ES-I3 (cell line): ENCODE measurements at regions not wholly inside any gene's neighbourhood (a gene's known extent, or its start where the extent isn't known, plus 50 kb on each side); places are given as distances from the start of the nearest gene placed in this dataset.
"Not testable (repeated sequence)": the region's sequence is repeated elsewhere in the genome, so short reads cannot be mapped to it uniquely, and the experiment has no call there.

Source experiments
- H3K36me3 ChIP-seq: 2 replicates; pipeline ENCODE4 v1.6.1; 2013; ENCODE audit warnings: mild to moderate bottlenecking, low read length, control low read depth, moderate library complexity; ENCODE audit not compliant: insufficient read depth
- H3K4me1 ChIP-seq: 2 replicates; pipeline ENCODE4 v1.6.1; 2013; ENCODE audit warnings: mild to moderate bottlenecking, control low read depth, low read length; ENCODE audit not compliant: insufficient read depth
- H3K9ac ChIP-seq: 2 replicates; pipeline ENCODE4 v1.6.1; 2013; ENCODE audit warnings: low read depth, mild to moderate bottlenecking, low read length, moderate library complexity
- H3K9me3 ChIP-seq: 2 replicates; pipeline ENCODE4 v1.6.1; 2013; ENCODE audit warnings: mild to moderate bottlenecking, low read length, moderate library complexity; ENCODE audit not compliant: control insufficient read depth, insufficient read depth

DNA sequence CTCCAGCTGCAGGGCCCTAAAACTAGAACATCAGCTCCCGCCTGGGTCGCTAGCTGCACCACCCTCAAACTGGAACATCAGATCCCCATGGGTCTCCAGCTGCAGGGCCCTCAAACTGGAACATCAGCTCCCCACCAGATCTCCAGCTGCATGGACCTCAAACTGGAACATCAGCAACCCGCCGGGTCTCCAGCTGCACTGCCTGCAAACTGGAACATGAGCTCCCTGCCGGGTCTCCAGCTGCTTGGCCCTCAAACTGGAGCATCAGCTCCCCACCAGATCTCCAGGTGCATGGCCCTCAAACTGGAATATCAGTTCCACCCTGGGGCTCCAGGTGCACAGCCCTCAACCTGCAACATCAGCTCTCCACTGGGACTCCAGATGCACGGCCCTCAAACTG, 82.7 kb downstream of the TFRC start:
- not testable (repeated sequence) for H3K36me3 ChIP-seq, H3K4me1 ChIP-seq, H3K9ac ChIP-seq, H3K9me3 ChIP-seq

DNA sequence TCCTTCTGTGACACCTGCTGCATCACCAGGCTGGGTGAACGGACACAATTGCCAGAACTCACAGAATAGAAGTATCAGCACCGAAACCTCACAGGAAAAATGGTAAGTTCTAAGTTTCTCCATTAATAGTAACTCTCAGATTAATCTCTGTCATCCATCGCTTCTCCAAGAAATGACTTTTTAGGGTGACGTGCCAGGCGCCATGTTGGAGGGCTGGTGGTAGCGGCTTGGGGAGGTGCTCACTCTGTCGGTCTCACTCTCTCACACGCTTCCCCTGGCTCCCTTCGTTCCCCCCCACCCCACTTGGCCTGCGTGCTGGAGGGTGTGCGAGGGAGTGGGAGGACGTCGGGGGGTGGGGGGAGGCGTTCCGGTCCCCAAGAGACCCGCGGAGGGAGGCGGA, 85.6 kb downstream of the TFRC start:
- H3K9ac ChIP-seq, H3K9me3 ChIP-seq, H3K4me1 ChIP-seq, H3K36me3 ChIP-seq: not testable (repeated sequence)

DNA sequence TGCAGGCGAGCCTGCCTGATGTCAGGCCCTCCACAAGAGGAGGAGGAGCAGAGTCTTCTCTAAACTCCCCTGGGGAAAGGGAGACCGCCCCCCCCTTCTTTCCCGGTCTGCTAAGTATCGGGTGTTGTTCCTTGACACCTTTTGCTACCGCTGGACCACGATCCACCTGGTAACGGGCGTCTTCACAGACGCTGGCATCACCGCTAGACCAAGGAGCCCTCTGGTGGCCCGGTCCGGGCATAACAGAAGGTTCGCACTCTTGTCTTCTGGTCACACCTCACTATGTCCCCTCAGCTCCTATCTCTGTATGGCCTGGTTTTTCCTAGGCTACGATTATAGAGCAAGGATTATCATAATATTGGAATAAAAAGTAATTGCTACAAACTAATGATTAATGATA, 86.0 kb upstream of the TNK2 start:
- H3K4me1 ChIP-seq, H3K9me3 ChIP-seq, H3K9ac ChIP-seq, H3K36me3 ChIP-seq: not testable (repeated sequence)

DNA sequence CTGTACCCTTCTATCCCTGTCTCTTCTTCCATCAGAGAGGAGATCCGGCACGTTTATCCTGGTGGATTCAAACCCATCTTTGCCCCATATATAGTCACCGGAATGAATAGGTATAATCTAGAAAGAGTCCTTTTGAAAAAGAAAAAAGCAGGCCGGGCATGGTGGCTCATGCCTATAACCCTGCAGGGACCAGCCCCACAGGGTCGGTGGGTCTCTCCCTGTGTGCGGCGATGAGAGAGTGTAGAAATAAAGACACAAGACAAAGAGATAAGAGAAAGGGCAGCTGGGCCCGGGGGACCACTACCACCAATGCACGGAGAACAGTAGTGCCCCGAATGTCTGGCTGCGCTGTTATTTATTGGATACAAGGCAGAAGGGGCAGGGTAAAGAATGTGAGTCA, 85.3 kb upstream of the TNK2 start:
- not testable (repeated sequence) for H3K4me1 ChIP-seq, H3K9ac ChIP-seq, H3K9me3 ChIP-seq, H3K36me3 ChIP-seq

DNA sequence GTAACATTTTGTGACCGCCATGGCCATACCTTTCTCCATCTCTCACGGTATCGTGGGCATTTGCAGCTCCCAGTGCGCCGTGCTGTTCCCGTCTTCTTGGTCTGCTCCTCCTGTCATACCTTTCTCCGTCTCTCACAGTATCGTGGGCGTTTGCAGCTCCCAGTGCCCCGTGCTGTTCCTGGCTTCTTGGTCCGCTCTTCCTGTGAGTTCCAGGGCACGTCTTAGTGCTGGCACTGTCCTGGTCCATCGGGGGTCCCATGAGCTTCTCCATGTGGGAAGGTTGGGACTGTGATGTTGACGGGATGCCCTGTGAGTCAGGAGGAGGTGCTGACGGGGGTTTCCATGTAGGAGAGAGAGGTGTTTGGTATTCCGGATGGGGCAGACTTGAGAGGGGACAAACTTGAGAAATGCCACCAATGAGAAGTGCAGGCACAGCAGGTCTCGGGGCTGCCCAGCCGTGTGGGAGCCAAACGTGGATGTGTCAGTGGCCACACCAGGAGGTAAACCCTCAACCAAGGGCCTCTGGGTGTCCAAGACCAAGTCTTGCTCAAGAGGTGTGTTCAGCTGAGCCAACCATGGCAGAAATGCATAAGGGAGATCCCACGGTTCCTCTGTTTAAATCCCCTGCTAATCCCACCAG, 84.7 kb upstream of the TNK2 start:
- H3K4me1 ChIP-seq, result not testable (repeated sequence)

DNA sequence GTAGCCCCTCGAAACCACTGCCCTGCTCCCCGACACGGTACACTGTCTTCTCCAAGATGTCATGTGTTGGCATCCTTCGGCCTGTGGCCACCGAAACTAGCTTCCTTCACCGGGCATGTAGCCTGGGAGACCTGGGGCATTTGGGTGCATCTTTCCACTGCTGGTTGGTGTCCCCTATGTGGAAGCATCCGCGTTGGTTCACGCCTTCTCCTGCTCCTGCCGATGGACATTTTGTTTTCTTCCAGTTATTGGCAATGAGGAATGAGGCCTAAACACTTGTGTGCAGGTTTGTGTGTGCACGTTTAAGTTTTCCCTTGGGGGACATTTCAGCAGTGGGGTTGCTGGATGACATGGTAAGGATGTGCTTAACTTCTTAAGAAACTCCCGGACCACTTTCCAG, 83.6 kb upstream of the TNK2 start:
- not testable (repeated sequence) for H3K36me3 ChIP-seq, H3K4me1 ChIP-seq, H3K9me3 ChIP-seq, H3K9ac ChIP-seq

More for the DNA sequence above, 84.7 kb upstream of the TNK2 start:
- not testable (repeated sequence) for H3K36me3 ChIP-seq, H3K9me3 ChIP-seq, H3K9ac ChIP-seq

DNA sequence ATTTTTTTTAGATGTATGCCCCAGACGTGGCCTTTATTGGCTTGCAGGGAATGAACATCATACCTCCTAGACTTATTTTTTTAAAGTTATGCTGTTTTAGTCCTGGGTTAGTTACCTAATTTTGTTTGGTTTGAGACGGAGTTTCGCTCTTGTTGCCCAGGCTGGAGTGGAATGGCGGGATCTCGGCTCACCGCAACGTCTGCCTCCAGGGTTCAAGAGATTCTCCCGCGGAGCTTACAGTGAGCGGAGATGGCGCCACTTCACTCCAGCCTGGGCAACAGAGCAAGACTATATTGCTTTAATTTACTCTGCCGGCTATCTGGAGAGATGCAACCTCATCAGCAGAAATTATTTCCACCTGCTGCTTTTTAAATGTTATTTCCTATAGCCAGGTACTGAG, 82.9 kb upstream of the TNK2 start:
- not testable (repeated sequence) for H3K9ac ChIP-seq, H3K4me1 ChIP-seq, H3K36me3 ChIP-seq, H3K9me3 ChIP-seq

DNA sequence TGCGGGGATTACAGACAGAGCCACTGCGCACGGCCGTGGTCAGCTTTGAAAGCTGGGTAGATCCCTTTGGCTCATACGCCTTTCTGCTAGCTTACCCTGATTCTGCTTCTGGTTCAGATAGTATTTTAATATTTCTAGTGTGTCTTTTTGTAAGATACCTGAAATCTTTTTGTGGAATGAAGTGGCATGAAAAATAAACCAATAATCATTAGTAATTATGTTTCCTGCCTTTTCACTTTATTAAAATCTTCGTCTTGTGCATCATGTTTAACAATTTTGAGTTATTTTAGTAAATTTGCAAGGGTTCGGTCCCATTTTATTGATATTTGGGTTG, 82.5 kb upstream of the TNK2 start:
- not testable (repeated sequence) for H3K9me3 ChIP-seq, H3K4me1 ChIP-seq, H3K36me3 ChIP-seq
- peak overlapping the region; percentile 84; the same call in 1 of the 2 replicates for H3K9ac ChIP-seq

DNA sequence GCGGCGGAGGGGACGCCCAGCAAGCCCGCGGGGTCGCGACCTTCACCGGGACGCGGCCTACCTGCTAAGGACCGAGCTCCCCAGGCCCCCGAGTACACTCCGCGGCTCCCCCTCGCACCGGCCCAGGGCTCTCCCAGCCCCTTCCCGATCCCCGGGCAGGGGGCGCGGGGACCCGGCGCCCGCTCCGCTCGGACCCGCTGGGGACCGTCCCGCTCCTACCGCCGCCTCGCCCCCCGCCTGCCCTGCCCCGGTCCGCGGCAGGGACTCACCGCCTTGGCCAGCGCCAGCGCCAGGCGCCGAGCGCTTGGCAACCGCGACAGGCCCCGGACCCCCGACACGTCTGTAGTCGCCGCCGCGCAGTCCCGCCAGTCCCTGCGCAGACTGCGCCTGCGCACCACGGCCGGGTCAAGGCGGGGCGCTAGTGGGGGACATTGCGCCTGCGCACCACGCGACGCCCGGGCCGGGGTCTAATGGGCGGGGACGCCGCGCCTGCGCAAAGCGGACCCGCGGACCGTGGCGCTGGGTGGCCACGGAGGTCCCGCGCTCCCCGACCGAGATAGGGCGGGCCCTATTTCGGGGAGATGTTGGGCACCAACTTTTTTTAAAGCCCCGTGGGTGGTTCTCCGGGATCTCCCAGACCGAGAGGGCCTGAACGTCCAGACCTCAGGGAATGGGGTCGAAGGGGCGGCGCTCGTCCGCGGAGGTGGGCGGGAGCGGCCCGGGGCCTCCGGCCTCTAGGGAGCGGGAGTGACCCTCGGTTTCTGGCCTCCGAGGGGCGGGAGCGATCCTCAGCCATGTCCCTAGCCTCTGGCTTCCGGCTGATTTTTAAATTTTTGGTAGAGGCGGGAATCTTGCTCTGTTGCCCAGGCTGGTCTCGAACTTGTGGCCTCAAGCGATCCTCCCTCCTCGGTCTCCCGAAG, 81.8 kb upstream of the TNK2 start:
- H3K36me3 ChIP-seq, H3K9me3 ChIP-seq, H3K4me1 ChIP-seq: not testable (repeated sequence)
- H3K9ac ChIP-seq, result peak overlapping the region; percentile 84

DNA sequence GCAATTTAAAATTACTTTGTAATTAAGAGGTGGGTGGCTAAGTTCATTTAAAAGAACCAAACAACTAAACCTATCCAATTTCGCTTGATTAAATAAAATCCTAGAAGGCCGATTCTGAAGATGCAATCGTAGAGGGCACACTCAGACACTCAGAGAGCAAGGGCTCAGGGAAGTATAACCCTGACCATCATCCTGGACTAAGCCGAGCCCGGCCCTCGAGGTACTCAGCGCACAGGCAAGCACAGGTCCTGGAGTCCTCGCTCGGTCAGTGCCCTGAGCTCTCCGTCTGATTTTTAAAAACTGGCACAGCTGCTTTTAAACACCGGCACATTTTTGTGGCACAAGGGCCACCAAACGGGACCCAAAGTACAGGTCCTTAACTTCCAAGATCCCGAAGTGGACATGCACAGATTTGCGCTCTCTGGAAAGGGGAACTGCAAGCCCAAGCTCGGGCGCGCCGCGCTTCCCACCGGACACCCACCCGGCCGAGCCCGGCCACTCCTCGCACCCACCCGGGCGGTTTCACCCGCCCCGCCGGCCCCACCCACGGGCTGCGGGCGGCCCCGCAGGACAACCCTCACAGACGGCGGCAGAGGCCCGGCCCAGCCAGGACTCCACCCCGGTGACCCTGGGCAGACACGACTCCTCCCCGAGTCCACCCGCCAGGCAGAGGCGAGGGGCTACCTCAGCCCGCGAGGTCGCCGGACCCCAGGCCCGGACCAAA, 81.0 kb upstream of the TNK2 start:
- peak overlapping the region; percentile 40; the same call in 1 of the 2 replicates for H3K9ac ChIP-seq
- not testable (repeated sequence) for H3K4me1 ChIP-seq, H3K36me3 ChIP-seq, H3K9me3 ChIP-seq

DNA sequence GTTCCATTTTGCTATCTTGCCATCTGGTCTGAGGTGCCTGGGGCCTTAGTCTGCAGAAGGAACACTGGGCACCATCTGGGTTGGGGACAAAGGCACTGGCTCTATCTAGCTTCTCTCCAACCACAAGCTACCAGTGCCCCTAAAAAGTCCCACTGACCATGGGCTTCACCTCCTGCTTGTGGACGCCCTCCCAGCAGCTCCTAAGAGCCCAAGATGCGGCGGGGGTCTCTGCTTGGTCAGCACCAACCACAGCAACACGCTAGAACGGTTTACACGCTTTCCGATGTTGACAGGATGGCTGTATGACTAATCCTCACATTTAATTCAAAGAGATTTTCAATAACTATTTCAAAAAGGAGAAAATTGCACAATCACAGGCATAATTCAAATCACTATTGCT, 80.4 kb upstream of the TNK2 start:
- not testable (repeated sequence) for H3K4me1 ChIP-seq, H3K36me3 ChIP-seq, H3K9ac ChIP-seq, H3K9me3 ChIP-seq

DNA sequence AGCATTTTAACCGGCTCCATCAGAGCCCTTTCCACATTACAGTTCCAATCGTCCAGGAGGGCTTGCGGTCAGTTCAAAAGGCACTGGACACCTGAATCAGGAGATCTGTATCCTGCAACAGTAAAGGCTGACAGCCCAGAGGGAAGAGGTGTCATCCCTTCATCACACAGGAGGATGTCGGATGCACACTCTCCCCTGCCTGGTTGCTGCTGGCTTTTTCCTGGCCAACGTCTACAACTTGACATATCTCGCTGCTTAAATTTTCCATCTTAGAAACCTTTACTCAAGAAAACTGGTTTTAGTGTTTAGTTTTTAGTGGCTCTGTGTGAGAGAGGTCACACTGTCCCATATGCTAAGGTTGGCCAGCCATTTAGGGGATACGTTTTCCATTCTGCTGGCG, 78.7 kb upstream of the TNK2 start:
- not testable (repeated sequence) for H3K9ac ChIP-seq, H3K4me1 ChIP-seq, H3K9me3 ChIP-seq, H3K36me3 ChIP-seq

DNA sequence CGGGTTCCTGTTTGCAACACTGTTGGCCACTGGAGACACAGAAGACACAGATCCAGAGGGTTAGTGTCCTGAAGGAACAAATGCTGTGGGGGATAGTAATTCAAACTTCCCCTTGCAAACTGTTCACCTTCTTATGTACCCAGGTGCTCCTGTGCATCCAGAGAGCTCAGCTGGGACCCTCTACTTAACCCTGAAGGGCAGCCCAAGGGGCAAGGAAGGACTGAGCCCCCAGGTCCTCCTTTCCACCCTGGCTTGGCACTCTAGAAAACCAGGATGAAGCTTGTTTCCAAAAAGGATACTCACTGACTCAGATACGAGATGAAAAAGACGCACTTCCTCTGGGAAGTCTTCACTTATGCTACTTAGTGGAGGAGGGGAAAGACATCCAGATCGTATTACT, 78.2 kb upstream of the TNK2 start:
- H3K9ac ChIP-seq, H3K9me3 ChIP-seq, H3K36me3 ChIP-seq: not testable (repeated sequence)

DNA sequence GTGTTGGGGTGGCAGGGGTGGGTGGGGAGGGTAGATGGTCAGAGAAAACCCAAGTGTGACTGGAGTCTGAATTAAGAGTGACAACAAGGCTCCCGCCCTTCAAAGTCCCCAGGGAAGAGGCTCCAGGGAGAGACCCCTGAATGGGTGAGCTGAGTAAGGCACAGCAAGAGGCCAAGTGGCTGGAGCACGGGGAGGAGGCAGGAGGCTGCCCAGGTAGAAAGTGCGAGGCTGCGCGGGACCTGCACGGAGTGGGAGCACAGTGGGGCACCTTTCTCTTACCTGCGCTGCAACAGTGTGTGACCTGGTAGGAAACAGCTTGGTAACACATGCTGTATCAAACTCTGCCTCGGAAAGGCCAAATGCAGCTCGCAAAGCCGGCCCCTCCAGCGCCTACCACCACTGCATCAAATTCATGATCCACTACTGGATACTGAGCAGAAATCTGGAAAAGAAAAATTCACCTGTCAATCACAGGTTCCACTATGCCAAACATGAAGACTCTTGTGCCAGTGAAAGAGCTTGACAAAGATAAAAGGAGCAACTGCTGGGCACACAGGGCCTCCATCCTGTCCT, 77.1 kb upstream of the TNK2 start:
- not testable (repeated sequence) for H3K9ac ChIP-seq, H3K4me1 ChIP-seq, H3K9me3 ChIP-seq, H3K36me3 ChIP-seq

More for the DNA sequence above, 78.2 kb upstream of the TNK2 start:
- not testable (repeated sequence) for H3K4me1 ChIP-seq
